HFFc6 (cell line): ENCODE measurements at regions not wholly inside any gene's neighbourhood (a gene's known extent, or its start where the extent isn't known, plus 50 kb on each side); places are given as distances from the start of the nearest gene placed in this dataset.
"Not testable (repeated sequence)": the region's sequence is repeated elsewhere in the genome, so short reads cannot be mapped to it uniquely, and the experiment has no call there.

Experiments used
- DNase-seq: peaks from one replicate; pipeline ENCODE4 v3.0.0-alpha.2; 2018
- H3K27ac Mint-ChIP-seq: 2 replicates; pipeline ENCODE4 v1.8.0; 2020; ENCODE audit warnings: mild to moderate bottlenecking, mixed read lengths
- H3K27me3 Mint-ChIP-seq: 2 replicates; pipeline ENCODE4 v1.8.0; 2021; ENCODE audit warnings: mild to moderate bottlenecking, moderate library complexity, mixed read lengths; ENCODE audit not compliant: insufficient read depth
- H3K36me3 Mint-ChIP-seq: 2 replicates; pipeline ENCODE4 v1.8.0; 2021; ENCODE audit warnings: low read depth, mixed read lengths
- H3K4me1 Mint-ChIP-seq: 2 replicates; pipeline ENCODE4 v1.8.0; 2020; ENCODE audit warnings: low read depth, mixed read lengths
- H3K4me3 Mint-ChIP-seq: 2 replicates; pipeline ENCODE4 v1.8.0; 2020; ENCODE audit warnings: mild to moderate bottlenecking, moderate library complexity, mixed read lengths
- H3K9me3 Mint-ChIP-seq: 2 replicates; pipeline ENCODE4 v1.8.0; 2020; ENCODE audit warnings: mild to moderate bottlenecking, mixed read lengths
- CTCF ChIP-seq: fragments of 200-600 bp; sonication (generic); IDR thresholded peaks from 2 replicates; pipeline ENCODE4 v1.5.0; 2021; ENCODE audit warnings: antibody characterized with exemption, mild to moderate bottlenecking

- H3K4me1 Mint-ChIP-seq = peaks cover 6% of the 10 kb centered on the region; the same call in 1 of the 2 replicates
- H3K4me3 Mint-ChIP-seq = no peak overlapping the region
- peak; percentile 46 for DNase-seq
- H3K27ac Mint-ChIP-seq = no peak overlapping the region
- TF ChIP-seq CTCF = peak; percentile 83
- no peaks in the 10 kb centered on the region; the same call in 1 of the 2 replicates for H3K9me3 Mint-ChIP-seq
- H3K27me3 Mint-ChIP-seq = peaks cover 1% of the 10 kb centered on the region; the same call in 1 of the 2 replicates
- no peaks in the 10 kb centered on the region for H3K36me3 Mint-ChIP-seq
Measured at GRCh38 chr4:133320576-133321170, 171.6 kb downstream of the PCDH10 start.

- no peak overlapping the region for H3K27ac Mint-ChIP-seq
- no peaks in the 10 kb centered on the region; the same call in 1 of the 2 replicates for H3K9me3 Mint-ChIP-seq
- peaks cover 6% of the 10 kb centered on the region; the same call in 1 of the 2 replicates for H3K4me1 Mint-ChIP-seq
- TF ChIP-seq CTCF = no peak
- H3K36me3 Mint-ChIP-seq = no peaks in the 10 kb centered on the region
- DNase-seq = no peak
- H3K27me3 Mint-ChIP-seq = peaks cover 1% of the 10 kb centered on the region; the same call in 1 of the 2 replicates
- no peak overlapping the region for H3K4me3 Mint-ChIP-seq
Measured at GRCh38 chr4:133316909-133317308, 167.8 kb downstream of the PCDH10 start.

- no peak for TF ChIP-seq CTCF
- Mint-ChIP-seq H3K27me3 (peaks cover 1% of the 10 kb centered on the region; the same call in 1 of the 2 replicates), H3K27ac (no peak overlapping the region), H3K9me3 (no peaks in the 10 kb centered on the region; the same call in 1 of the 2 replicates), H3K4me3 (no peak overlapping the region), H3K4me1 (peaks cover 6% of the 10 kb centered on the region; the same call in 1 of the 2 replicates), H3K36me3 (no peaks in the 10 kb centered on the region)
- no peak for DNase-seq
Measured at GRCh38 chr4:133314991-133315390, 165.9 kb downstream of the PCDH10 start.

GRCh38 chr4:133287396-133287795 is 138.3 kb downstream of the PCDH10 start:
- Mint-ChIP-seq H3K27ac (no peak overlapping the region), H3K36me3 (no peaks in the 10 kb centered on the region), H3K4me3 (no peak overlapping the region), H3K4me1 (no peaks in the 10 kb centered on the region), H3K9me3 (no peaks in the 10 kb centered on the region), H3K27me3 (no peaks in the 10 kb centered on the region)
- no peak for TF ChIP-seq CTCF
- DNase-seq = no peak

- peaks cover 9% of the 10 kb centered on the region; the same call in 1 of the 2 replicates for H3K36me3 Mint-ChIP-seq
- no peaks in the 10 kb centered on the region for H3K4me1 Mint-ChIP-seq
- no peak overlapping the region for H3K27ac Mint-ChIP-seq
- no peak overlapping the region for H3K4me3 Mint-ChIP-seq
- DNase-seq = no peak
- no peaks in the 10 kb centered on the region for H3K27me3 Mint-ChIP-seq
- TF ChIP-seq CTCF = no peak
- peaks cover 12% of the 10 kb centered on the region; the same call in 1 of the 2 replicates for H3K9me3 Mint-ChIP-seq
Measured at GRCh38 chr4:133278591-133278990, 129.5 kb downstream of the PCDH10 start.

GRCh38 chr4:133277940-133278339 is 128.8 kb downstream of the PCDH10 start:
- not testable (repeated sequence) for H3K4me1 Mint-ChIP-seq, H3K27me3 Mint-ChIP-seq, H3K27ac Mint-ChIP-seq, H3K4me3 Mint-ChIP-seq, H3K36me3 Mint-ChIP-seq, DNase-seq
- peaks cover 12% of the 10 kb centered on the region; the same call in 1 of the 2 replicates for H3K9me3 Mint-ChIP-seq
